AG08395 (cell line): ENCODE measurements at regions not wholly inside any gene's neighbourhood (a gene's known extent, or its start where the extent isn't known, plus 50 kb on each side); places are given as distances from the start of the nearest gene placed in this dataset.
"Not testable (repeated sequence)": the region's sequence is repeated elsewhere in the genome, so short reads cannot be mapped to it uniquely, and the experiment has no call there.

ENCODE experiments used
- DNase-seq: peaks from one replicate; pipeline ENCODE4 v3.0.0; 2012; ENCODE audit warnings: mixed read lengths, low spot score

GRCh38 chr6:141057761-141058160 is 1075.0 kb upstream of the GJE1 start:
- no peak for DNase-seq

GRCh38 chr6:141056945-141057625 is 1075.6 kb upstream of the GJE1 start:
- DNase-seq: no peak

- DNase-seq: no peak
Measured at GRCh38 chr6:141050471-141050870, 1082.3 kb upstream of the GJE1 start.

GRCh38 chr6:141048451-141048850 is 1084.3 kb upstream of the GJE1 start:
- DNase-seq: no peak

- not testable (repeated sequence) for DNase-seq
Measured at GRCh38 chr6:141046496-141046895, 1086.2 kb upstream of the GJE1 start.

- DNase-seq: no peak
Measured at GRCh38 chr6:141041596-141042087, 1091.1 kb upstream of the GJE1 start.

- DNase-seq: no peak
Measured at GRCh38 chr6:141035312-141036200, 1097.2 kb upstream of the GJE1 start.

- DNase-seq: no peak
Measured at GRCh38 chr6:141033101-141033500, 1099.6 kb upstream of the GJE1 start.

GRCh38 chr6:141029908-141030307 is 1102.8 kb upstream of the GJE1 start:
- no peak for DNase-seq

- DNase-seq: no peak
Measured at GRCh38 chr6:141028791-141029280, 1103.9 kb upstream of the GJE1 start.

GRCh38 chr6:141026504-141026903 is 1106.2 kb upstream of the GJE1 start:
- DNase-seq: no peak

GRCh38 chr6:141024526-141024925 is 1108.2 kb upstream of the GJE1 start:
- DNase-seq: no peak

- no peak for DNase-seq
Measured at GRCh38 chr6:141017941-141018340, 1114.8 kb upstream of the GJE1 start.

- no peak for DNase-seq
Measured at GRCh38 chr6:141000917-141001316, 1131.8 kb upstream of the GJE1 start.

GRCh38 chr6:140993515-140993914 is 1139.2 kb upstream of the GJE1 start:
- no peak for DNase-seq

- no peak for DNase-seq
Measured at GRCh38 chr6:140992678-140993077, 1140.0 kb upstream of the GJE1 start.

- no peak for DNase-seq
Measured at GRCh38 chr6:140988780-140989179, 1143.9 kb upstream of the GJE1 start.

- no peak for DNase-seq
Measured at GRCh38 chr6:140987364-140988155, 1145.2 kb upstream of the GJE1 start.

- no peak for DNase-seq
Measured at GRCh38 chr6:140985679-140986275, 1146.9 kb upstream of the GJE1 start.

GRCh38 chr6:140980265-140980887 is 1152.3 kb upstream of the GJE1 start:
- DNase-seq: no peak

- DNase-seq: peak; percentile 65
Measured at GRCh38 chr6:140979642-140980091, 1153.1 kb upstream of the GJE1 start.
